ENCODE measurements at regions not wholly inside any gene's neighbourhood (a gene's known extent, or its start where the extent isn't known, plus 50 kb on each side); places are given as distances from the start of the nearest gene placed in this dataset.

- TF ChIP-seq CTCF (conservative IDR thresholded peaks at IDR 0.05; ENCODE audit: low read depth, low read length), result no peak
- Histone ChIP-seq H3K27ac (no peak overlapping the region), H3K79me2 (ENCODE audit: insufficient read depth, low read depth) (no peaks in the 10 kb centered on the region), H3K9ac (no peak overlapping the region), H4K20me1 (ENCODE audit: insufficient read depth) (no peaks in the 10 kb centered on the region), H3K4me2 (no peak overlapping the region), H3K4me3 (IDR thresholded peaks at IDR 0.05; ENCODE audit: insufficient read depth, low read depth, low read length) (no peak overlapping the region), H2AFZ (ENCODE audit: low read depth) (no peak overlapping the region), H3K27me3 (ENCODE audit: insufficient read depth, low read depth) (no peaks in the 10 kb centered on the region), H3K4me1 (ENCODE audit: low read depth, poor library complexity, severe bottlenecking) (no peaks in the 10 kb centered on the region), H3K36me3 (ENCODE audit: insufficient read depth) (no peaks in the 10 kb centered on the region)
These were observed 72.2 kb upstream of the MAN1A2 start for GRCh38 chr1:117295001-117295400.

GRCh38 chr1:117290890-117291289 is 76.4 kb upstream of the MAN1A2 start:
- H3K4me2 ChIP-seq, result no peak overlapping the region
- no peak overlapping the region for H2AFZ ChIP-seq (ENCODE audit: low read depth)
- H3K4me3 ChIP-seq (IDR thresholded peaks at IDR 0.05; ENCODE audit: insufficient read depth, low read depth, low read length), result no peak overlapping the region
- H3K9ac ChIP-seq, result no peak overlapping the region
- no peaks in the 10 kb centered on the region for H3K4me1 ChIP-seq (ENCODE audit: low read depth, poor library complexity, severe bottlenecking)
- H3K27me3 ChIP-seq (ENCODE audit: insufficient read depth, low read depth), result no peaks in the 10 kb centered on the region
- H3K27ac ChIP-seq, result no peak overlapping the region
- no peaks in the 10 kb centered on the region for H4K20me1 ChIP-seq (ENCODE audit: insufficient read depth)
- no peaks in the 10 kb centered on the region for H3K36me3 ChIP-seq (ENCODE audit: insufficient read depth)
- TF ChIP-seq CTCF (conservative IDR thresholded peaks at IDR 0.05; ENCODE audit: low read depth, low read length), result no peak
- no peaks in the 10 kb centered on the region for H3K79me2 ChIP-seq (ENCODE audit: insufficient read depth, low read depth)

- no peak overlapping the region for H3K9ac ChIP-seq
- H3K27me3 ChIP-seq (ENCODE audit: insufficient read depth, low read depth), result no peaks in the 10 kb centered on the region
- no peak overlapping the region for H3K27ac ChIP-seq
- TF ChIP-seq CTCF (conservative IDR thresholded peaks at IDR 0.05; ENCODE audit: low read depth, low read length), result no peak
- no peak overlapping the region for H3K4me2 ChIP-seq
- no peak overlapping the region for H2AFZ ChIP-seq (ENCODE audit: low read depth)
- H3K4me3 ChIP-seq (IDR thresholded peaks at IDR 0.05; ENCODE audit: insufficient read depth, low read depth, low read length), result no peak overlapping the region
- H4K20me1 ChIP-seq (ENCODE audit: insufficient read depth), result no peaks in the 10 kb centered on the region
- H3K79me2 ChIP-seq (ENCODE audit: insufficient read depth, low read depth), result no peaks in the 10 kb centered on the region
- H3K4me1 ChIP-seq (ENCODE audit: low read depth, poor library complexity, severe bottlenecking), result no peaks in the 10 kb centered on the region
- H3K36me3 ChIP-seq (ENCODE audit: insufficient read depth), result no peaks in the 10 kb centered on the region
These were observed 77.9 kb upstream of the MAN1A2 start for GRCh38 chr1:117289316-117289870.

GRCh38 chr1:117286562-117286961 is 75.8 kb upstream of the VTCN1 start:
- H3K27me3 ChIP-seq (ENCODE audit: insufficient read depth, low read depth), result no peaks in the 10 kb centered on the region
- no peak overlapping the region for H3K9ac ChIP-seq
- no peak for TF ChIP-seq CTCF (conservative IDR thresholded peaks at IDR 0.05; ENCODE audit: low read depth, low read length)
- H3K79me2 ChIP-seq (ENCODE audit: insufficient read depth, low read depth), result no peaks in the 10 kb centered on the region
- no peak overlapping the region for H3K4me2 ChIP-seq
- no peak overlapping the region for H3K27ac ChIP-seq
- H4K20me1 ChIP-seq (ENCODE audit: insufficient read depth), result no peaks in the 10 kb centered on the region
- H2AFZ ChIP-seq (ENCODE audit: low read depth), result no peak overlapping the region
- H3K36me3 ChIP-seq (ENCODE audit: insufficient read depth), result no peaks in the 10 kb centered on the region
- H3K4me1 ChIP-seq (ENCODE audit: low read depth, poor library complexity, severe bottlenecking), result no peaks in the 10 kb centered on the region
- H3K4me3 ChIP-seq (IDR thresholded peaks at IDR 0.05; ENCODE audit: insufficient read depth, low read depth, low read length), result no peak overlapping the region
